HTR-8/SVneo (cell line): ENCODE measurements at regions not wholly inside any gene's neighbourhood (a gene's known extent, or its start where the extent isn't known, plus 50 kb on each side); places are given as distances from the start of the nearest gene placed in this dataset.

Source experiments
- DNase-seq: peaks from one replicate; pipeline ENCODE4 v3.0.0; 2011; ENCODE audit warnings: low spot score, mixed read lengths; ENCODE audit not compliant: insufficient read length
- FAIRE-seq: peaks from 2 replicates; lab custom pipeline; 2011; peaks lifted over from hg19 to GRCh38; lab: Jason Lieb, UNC

DNA sequence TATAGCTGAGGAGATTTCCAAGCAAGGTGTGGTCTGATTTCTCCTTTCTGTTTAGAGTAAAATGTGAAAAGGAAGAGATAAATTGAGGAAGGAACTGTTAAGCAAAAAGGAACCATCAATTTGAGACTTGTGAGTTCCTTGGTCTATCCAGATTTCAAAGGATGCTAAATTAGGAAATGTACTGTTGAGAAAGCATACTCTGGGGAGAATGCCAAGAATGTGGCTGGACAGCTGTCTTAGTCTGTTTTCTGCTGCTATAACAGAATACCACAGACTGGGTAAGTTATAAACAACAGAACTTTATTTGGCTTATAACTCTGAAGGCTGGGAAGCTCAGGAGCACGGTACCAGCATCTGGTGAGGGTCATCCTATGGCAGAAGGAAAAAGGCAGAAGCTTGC is 1097.2 kb downstream of the TDRD15 start:
- FAIRE-seq (no peak), DNase-seq (no peak)

DNA sequence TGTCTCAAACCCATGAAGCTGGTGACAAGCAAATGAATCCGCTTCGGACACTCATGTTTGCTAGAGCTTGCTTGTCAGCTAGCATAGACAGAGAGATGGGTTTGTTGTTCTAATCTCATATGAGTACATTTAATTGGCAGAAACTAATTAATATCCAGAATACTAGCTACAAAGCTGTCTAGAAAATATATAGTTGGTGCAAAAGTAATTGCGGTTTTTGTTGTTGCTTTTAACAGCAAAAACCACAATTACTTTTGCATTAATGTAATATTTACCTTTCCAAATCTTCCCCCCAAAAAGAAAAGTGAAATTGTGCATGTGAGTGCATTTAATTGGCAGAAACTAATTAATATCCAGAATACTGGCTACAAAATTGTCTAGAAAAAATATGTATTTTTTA is 1115.2 kb downstream of the TDRD15 start:
- FAIRE-seq: no peak
- DNase-seq: no peak

DNA sequence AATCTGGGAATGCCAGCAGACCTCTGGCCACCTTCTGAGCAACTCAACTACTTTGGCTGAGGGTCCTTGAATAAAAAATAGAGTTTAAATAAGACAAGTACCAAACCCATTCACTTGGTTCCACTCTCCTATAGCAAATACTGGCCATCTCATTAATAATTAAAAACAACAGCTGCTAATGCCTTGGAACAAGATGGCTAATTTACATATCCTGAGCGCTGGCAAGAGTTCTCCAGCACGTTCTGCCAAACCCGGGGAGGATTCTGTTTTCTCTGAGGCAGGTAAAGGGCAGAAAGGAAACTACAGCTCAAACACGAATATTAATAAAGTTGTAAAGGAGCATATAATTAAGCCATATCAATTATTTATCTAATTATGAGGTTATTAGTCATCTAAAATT is 1123.7 kb downstream of the TDRD15 start:
- FAIRE-seq (no peak), DNase-seq (no peak)

DNA sequence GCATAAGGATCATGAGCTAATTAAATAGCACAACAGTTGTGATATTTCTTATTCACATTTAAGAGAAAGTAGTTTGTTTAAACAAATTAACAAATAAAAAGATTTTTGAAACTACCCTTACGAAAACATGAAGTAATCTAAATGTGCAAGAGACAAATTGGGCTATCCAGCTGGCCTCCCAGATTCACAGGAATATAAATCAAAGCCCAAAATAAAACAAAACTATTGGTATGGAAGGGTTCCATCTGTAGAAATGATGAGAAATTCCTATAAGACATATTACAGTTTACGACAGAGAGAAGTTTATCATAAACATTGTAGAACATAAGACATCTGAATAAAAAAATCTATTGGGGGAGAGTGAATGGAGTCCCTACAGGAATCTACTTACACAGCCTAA is 1125.1 kb downstream of the TDRD15 start:
- FAIRE-seq: no peak
- no peak for DNase-seq

DNA sequence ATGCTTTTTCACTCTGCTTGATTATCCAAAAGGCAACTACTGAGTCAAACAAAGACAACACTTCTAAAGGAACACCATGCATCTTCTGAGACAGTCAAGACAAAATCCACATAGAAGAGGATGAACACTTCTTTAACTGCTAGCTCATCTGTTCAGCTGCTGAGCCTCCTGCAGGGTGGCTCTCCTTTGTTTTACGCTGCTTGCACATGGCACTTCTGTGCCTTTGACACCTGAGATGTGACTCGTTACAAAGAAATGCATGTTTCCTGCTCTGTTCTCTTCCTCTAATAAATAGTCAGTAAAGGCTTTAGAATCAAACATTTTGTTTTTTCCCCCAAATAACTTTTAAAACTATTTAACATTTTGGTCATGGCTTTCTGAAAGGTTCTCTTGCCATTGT is 1129.4 kb downstream of the TDRD15 start:
- DNase-seq (no peak), FAIRE-seq (no peak)

DNA sequence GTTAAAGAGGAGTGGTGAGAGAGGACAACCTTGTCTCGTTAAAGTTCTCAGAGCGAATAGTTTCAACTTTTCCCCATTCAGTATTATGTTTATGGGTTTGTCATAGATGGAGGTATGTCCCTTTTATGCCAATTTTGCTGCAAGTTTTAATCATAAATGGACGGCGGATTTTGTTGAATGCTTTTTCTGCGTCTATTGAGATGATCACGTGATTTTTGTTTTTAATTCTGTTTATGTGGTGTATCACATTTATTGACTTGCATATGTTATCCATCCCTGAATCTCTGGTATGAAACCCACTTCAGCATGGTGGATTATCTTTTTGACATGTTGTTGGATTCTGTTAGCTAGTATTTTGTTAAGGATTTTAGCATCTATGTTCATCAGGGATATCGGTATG is 1123.8 kb upstream of the KLHL29 start:
- FAIRE-seq: no peak
- DNase-seq: no peak

DNA sequence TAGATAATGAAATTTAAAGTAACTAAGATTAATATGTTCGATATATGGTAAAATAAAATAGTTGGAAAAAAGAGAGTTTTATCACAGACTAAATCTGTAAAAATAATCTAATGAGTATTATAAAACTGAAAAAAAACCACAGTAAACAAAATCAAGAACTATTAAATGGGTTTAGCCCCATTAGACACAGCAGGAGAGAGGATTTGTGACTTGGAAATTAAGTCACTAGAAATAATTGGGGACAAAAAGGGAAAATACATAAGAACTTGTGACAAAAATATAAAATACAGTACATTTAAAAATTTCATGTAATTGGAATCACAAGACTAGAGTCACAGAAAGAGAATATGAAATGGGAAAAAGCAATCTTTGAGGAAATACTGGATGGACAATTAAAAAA is 1114.6 kb upstream of the KLHL29 start:
- FAIRE-seq (no peak), DNase-seq (no peak)

DNA sequence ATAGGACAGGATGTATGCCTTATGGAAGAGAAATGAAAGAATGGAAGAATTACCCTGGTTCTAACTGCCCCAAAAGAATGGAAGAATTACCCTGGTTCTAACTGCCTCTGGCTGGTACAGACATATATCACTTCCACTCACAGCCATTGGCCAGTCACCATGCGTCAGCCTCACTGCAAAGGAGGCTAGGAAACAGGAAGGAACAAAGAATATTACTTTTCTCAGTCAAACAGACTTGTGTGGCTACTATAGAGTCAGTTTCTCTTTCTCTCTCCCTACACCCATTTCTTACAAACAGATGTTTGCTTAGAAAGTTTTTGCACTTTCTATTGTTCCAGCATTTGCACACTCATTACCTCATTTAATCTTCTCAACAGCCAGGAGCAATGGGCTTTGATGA is 1111.1 kb upstream of the KLHL29 start:
- DNase-seq: no peak

DNA sequence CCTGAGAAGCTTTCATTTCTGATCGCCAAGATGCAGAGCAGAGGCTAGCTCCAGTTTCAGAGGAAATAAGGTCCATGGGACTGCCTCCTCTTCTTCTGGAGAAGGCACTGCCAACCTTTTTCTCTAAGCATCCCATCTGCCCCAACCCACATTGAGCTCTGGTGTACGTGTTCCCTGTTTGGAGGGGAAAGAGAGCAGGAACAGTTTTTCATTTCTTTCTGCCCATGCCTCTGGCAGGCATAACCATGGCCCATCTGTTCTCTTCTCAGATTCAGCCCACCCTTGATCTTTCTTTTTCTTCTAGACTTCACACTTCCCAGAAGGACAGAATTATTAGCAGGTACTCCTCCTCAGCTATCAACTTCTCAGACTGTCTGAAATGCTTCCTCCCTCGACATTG is 1110.3 kb upstream of the KLHL29 start:
- no peak for FAIRE-seq
- no peak for DNase-seq

More for the DNA sequence above, 1111.1 kb upstream of the KLHL29 start:
- no peak for FAIRE-seq

DNA sequence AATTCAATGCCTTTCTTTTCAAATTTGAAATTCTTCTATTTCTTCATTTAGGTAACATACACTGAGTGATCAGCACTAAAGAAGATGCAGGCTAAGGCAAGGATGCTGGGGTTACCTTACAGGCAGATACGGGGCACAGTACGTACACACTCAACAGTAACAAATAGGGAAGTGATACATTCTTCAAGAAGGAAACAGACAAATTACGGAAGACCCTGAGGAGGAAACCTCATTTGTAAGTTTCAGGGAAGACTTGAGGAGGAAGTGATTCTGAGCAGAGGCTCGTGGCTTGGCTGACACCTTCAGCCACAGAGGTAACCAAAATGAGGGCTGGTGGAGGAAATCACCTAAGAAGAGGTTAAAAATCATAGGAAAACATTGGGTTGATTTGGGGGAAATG is 1108.3 kb upstream of the KLHL29 start:
- no peak for FAIRE-seq
- DNase-seq: no peak

DNA sequence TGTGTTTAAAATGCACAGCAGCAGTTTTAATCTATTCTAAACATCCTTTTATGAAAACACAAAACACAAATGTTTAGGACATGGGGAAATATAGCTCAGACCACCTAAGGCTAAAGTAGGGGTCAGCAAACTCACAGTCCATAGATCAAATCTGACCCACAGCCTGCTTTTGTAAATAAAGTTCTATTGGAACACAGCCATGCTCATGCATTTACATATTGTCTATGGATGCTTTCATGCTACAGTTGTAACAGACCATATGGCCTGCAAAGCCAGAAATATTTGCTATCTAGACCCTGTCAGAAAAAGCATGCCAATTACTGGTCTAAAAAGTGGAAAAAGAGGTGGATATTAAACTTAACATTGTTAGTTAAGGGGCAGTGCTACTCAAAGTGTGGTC is 1105.4 kb upstream of the KLHL29 start:
- no peak for FAIRE-seq
- DNase-seq: no peak

DNA sequence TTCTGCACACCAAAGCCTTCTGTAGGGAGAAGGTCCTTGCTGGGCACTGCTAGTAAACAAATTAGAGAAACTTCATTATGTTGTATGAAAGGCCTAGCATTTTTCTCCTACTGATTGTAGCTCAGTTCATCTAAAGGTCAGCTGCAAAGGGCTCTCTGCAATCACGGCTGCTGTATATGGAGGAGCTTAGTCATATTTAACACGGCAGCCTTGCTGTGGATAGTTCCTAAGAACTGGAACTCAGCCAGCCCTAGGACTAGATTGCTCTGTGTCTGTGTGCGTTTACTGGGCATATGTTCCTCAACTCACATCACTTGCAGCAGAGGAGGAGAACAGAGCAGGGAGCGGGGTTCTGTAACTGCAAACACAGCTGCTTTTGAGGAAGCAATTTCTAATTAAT is 1103.9 kb upstream of the KLHL29 start:
- no peak for FAIRE-seq
- no peak for DNase-seq

DNA sequence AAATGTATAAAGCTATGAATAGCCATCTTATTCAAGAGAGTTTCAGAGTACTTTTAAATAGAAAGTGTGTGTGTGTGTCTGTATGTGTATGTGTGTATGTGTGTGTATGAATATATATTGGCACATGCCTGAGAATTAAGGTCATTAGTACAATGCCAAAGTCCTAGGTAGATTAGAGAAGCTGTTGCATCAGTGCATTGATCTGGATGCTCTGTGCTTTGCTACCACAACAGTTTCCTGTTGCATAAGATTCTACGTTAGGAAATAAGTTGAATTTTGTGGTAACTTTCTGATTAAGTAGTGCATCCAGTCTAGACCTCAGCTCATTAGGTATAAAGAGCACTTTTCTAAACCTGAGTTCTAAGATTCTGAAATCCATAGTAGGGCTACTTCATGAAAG is 1102.8 kb upstream of the KLHL29 start:
- FAIRE-seq: no peak
- no peak for DNase-seq

DNA sequence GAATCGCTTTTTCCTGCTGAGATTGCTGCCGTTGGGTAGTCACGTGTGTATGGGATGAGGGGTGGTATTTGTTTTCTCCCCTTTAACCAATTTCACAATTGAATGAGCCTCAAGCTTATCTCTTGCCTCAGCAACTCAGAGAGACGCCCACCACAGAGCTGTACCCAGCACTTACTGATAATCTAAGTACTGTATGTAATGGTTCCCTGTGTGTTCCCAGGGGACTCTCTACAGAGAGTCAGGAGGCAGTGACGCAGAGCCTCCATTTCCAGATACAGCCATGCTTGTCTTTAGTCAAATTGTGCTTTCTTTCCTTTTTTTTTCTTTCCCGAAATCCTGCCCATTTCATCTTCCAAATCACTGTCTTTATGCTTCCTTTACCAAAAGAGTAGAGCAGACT is 1102.1 kb upstream of the KLHL29 start:
- no peak for FAIRE-seq
- DNase-seq: no peak

DNA sequence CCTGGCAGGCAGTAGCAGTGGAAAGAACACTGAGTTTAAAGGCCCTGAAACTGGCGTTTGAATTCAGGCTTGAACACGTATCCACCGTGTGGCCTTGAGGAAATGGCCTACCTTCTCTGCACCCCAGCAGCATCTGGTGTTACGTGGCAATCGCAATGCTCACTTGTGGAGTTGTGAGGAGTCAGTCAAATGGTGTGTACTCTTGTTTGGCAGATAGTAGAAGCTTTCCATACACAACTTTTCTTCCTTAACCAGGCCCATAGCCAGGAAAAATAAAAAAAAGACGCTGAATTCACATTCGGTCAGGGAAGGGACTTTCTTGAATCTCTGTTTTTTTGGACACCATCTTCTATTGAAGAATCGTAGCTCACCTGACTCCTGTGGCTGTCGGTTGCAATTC is 1101.5 kb upstream of the KLHL29 start:
- FAIRE-seq: no peak
- DNase-seq: no peak

DNA sequence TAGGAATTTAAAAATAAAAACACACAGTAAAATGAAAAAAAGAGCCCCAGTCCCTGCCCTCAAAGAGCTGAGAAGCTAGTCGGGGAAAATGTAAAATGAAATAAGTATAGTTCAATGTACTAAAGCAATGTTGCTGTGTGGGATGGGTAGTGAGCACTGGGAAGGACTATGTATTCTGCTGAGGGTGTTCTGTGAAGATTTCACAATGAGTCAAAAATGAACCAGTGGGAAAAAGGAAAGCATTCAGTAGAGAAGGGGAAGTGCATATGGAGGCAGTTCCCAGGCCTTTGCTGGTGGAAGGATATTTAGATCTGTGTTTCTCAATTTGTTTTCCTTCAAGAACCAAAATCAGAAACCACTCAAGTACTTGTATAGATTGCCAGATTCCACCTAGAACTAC is 1094.7 kb upstream of the KLHL29 start:
- FAIRE-seq (no peak), DNase-seq (no peak)

DNA sequence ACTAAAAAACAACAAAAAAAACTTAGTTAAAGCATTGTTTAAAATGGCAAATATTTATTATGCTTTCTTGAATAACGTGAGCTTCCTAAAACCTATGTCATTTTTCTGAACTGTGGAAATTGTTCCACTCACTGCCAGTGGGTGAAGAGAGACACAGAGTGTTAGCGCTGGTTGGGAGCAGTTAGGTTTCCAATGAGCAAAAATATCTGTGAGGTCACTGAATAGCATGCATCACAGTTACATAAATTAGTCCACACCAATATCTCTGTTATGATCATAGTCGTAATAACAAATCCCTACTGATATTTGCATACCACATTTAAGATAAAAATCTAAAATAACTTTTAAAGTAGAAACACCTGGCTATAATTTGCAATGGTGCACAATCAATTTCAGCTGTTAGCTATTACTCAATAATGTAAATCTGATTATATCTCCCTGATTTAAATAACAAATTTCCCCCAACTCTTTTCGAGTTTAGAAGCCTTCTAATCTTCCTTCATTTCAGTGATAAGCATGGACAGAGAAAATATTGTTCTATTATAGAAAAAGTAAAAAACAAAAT is 1094.0 kb upstream of the KLHL29 start:
- FAIRE-seq (no peak), DNase-seq (no peak)

DNA sequence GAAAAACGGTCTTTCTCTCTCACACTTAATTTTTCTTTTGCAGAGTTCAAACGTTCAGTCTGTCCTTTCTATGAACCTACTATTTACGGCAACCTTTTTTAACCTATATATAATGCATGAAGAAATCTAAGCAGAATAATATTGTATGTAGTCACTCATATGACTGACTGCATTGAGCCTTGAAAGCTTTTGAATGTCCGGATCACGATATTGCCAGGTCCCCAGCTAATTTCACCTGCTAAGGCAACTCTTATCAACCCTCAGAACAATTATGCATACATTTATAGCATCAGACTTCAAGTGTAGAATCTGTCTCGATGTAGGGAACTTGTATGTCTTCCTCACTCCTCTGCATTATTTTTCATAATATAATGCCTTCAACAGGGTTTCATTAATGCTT is 1083.8 kb upstream of the KLHL29 start:
- FAIRE-seq (no peak), DNase-seq (no peak)

DNA sequence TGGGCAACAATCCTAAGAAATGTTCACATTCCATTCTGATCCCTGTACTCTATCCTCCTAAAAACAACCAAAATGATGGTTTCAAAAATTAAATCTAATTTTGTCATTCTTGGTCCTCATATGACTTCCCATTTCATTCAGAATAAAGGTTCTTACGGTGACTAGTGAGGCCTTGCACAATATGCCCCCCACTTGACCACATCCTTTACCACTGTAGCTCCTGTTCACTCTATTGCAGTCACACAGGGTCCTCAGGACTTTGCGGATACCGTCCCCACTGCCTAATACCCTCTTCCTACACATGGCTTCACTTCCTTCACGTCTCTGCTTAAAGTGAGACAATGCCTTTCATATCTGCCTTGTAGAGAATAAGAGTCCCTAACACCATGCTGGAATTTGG is 1058.7 kb upstream of the KLHL29 start:
- no peak for FAIRE-seq
- no peak for DNase-seq

DNA sequence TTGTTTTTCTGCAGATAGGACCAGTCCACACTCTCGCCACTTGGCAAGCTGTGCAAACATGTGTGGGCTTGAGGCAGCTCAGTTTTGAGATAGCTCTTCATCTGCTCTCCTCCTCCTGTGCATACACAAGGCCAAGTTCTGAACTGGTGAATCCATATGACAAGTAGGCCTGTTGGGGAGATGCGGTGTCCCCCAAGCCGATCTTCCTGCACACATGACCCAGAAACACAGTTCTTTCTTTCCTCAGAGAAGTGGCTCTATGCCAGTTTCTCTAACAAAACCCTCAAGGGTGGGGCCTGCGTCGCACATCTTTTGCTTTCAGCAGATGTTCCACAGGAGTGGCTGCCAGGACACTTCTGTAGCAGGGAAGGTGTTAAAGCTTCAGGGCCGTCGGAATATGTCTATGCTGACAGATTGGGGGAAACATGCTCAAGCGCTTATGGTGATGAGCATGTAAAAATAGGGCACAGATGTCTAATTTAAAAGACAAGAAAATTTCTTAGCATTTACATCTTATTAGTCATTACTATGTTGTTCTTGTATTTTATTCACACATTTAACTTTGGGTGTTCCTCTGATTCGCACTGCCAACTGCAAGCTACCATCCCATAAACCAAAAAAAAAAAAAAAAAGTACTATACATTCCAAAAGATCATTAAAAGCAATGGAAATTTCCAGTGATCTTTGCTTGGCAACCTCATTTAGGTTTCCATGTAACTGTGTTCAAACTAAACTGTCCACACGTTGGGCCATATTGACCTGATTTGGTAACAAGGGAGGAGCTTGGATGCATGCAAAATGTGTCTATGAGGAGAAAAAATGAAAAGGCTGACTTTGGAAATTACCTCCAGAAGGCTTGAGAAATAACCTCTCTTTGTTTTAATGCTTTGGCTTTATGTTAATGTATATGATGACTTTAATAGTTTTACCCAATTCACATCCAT is 1055.5 kb upstream of the KLHL29 start:
- FAIRE-seq: no peak
- DNase-seq: no peak

DNA sequence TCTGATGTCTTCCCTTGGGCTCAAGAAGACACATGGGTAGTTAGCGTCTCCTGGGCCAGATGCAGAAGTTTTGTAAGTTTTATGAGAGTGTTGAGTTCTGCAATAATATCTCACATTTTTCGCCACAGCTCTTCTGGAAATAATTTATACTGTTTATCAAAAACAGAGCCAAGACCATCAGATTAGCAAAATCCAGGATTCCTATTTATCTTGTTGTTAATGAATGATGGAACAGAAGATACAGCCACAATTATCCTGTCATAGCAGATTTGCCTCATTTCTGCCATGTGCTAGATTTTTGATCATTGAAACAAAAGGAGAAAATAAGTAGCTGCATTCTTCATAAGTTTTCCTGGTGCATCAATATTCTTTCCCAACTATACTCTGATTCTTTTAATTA is 1048.6 kb upstream of the KLHL29 start:
- DNase-seq: no peak
- no peak for FAIRE-seq

DNA sequence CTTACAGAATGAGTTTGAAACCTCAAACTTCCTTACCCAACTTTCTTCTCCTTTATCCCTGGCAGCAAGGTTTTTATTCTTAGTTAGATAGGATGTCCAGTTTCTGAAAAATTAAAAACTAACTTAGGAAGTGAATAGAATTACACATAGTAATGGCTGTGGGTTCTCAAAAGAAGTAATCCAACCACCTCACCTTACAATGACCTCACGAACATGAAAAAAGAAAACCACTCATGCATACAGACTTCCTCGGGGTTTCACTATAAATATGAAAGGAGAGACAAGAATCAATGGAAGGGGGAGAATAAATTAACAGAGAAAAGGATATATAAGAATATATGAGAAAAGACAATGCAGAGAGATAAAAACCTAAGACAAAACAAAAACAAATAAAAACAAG is 1044.3 kb upstream of the KLHL29 start:
- DNase-seq: no peak
- FAIRE-seq: no peak
